ENCODE measurements at regions not wholly inside any gene's neighbourhood (a gene's known extent, or its start where the extent isn't known, plus 50 kb on each side); places are given as distances from the start of the nearest gene placed in this dataset.

DNA sequence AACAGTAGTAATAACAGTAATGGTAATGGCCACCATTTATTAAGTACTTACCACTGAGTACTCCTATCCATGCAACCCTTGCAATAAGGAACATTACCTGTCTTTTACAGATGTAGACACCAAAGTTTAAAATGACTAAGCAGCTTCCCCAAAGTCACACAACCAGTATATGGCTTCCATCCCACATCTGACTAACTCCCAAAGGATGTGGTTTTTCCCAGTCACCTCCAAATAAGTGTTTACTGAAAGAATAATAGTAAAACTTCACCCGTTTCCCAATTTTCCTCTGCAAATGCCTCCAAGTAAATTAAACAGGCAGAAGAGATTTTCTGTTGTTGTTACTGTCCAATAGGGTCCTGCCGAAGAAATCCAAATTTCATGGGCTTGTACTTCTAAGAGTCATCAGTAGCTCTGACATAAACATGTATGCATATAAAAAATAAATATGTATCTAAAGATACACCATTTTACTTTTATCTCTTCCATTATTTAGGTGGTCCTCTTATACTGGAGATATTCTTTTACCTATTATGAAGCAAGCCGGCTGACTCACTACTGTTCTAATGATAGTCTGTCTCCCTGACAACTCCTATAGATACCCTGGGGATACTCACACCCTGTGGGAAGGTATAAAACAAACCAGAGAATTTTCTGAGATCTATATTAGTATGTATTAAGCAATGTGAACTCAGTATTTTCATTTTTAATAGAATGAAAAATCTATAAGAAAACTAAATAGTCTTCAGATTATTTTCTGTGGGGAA is 77.9 kb upstream of the ID4 start:
- TF ChIP-seq, protein P1, sequence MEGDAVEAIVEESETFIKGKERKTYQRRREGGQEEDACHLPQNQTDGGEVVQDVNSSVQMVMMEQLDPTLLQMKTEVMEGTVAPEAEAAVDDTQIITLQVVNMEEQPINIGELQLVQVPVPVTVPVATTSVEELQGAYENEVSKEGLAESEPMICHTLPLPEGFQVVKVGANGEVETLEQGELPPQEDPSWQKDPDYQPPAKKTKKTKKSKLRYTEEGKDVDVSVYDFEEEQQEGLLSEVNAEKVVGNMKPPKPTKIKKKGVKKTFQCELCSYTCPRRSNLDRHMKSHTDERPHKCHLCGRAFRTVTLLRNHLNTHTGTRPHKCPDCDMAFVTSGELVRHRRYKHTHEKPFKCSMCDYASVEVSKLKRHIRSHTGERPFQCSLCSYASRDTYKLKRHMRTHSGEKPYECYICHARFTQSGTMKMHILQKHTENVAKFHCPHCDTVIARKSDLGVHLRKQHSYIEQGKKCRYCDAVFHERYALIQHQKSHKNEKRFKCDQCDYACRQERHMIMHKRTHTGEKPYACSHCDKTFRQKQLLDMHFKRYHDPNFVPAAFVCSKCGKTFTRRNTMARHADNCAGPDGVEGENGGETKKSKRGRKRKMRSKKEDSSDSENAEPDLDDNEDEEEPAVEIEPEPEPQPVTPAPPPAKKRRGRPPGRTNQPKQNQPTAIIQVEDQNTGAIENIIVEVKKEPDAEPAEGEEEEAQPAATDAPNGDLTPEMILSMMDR (IDR thresholded peaks at IDR 0.05; ENCODE audit: low read depth, low read length): no peak
- TF ChIP-seq, protein P2, sequence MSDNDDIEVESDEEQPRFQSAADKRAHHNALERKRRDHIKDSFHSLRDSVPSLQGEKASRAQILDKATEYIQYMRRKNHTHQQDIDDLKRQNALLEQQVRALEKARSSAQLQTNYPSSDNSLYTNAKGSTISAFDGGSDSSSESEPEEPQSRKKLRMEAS (IDR thresholded peaks at IDR 0.05; ENCODE audit: low read depth, low read length): no peak
- TF ChIP-seq POLR2A (IDR thresholded peaks at IDR 0.05; ENCODE audit: extremely low read depth, insufficient read length): no peak
